SJCRH30 (cell line): ENCODE measurements at regions not wholly inside any gene's neighbourhood (a gene's known extent, or its start where the extent isn't known, plus 50 kb on each side); places are given as distances from the start of the nearest gene placed in this dataset.

ENCODE experiments used
- DNase-seq, 2 experiments: peaks; one replicate each; pipeline ENCODE4 v3.0.0-alpha.2; 2015 to 2020
- H3K27ac ChIP-seq: fragments of 250-450 bp; sonication (Bioruptor Pico); 2 replicates; pipeline ENCODE4 v1.5.1; 2020; ENCODE audit warnings: mild to moderate bottlenecking, moderate library complexity
- H3K27me3 ChIP-seq: fragments of 250-450 bp; sonication (Bioruptor Pico); 2 replicates; pipeline ENCODE4 v1.5.1; 2020; ENCODE audit warnings: mild to moderate bottlenecking, moderate library complexity
- H3K36me3 ChIP-seq: fragments of 250-450 bp; sonication (Bioruptor Pico); 2 replicates; pipeline ENCODE4 v1.5.1; 2020; ENCODE audit warnings: mild to moderate bottlenecking, moderate library complexity
- H3K4me1 ChIP-seq: fragments of 250-450 bp; sonication (Bioruptor Pico); 2 replicates; pipeline ENCODE4 v1.5.1; 2020; ENCODE audit warnings: mild to moderate bottlenecking, moderate library complexity
- H3K4me3 ChIP-seq: fragments of 250-450 bp; sonication (Bioruptor Pico); 2 replicates; pipeline ENCODE4 v1.5.1; 2020; ENCODE audit warnings: mild to moderate bottlenecking, moderate library complexity
- H3K9me3 ChIP-seq: fragments of 250-450 bp; sonication (Bioruptor Pico); replicated peaks from 2 replicates; pipeline ENCODE4 v1.5.1; 2020; ENCODE audit warnings: mild to moderate bottlenecking, moderate library complexity

GRCh38 chr4:73001885-73002284 lies 67.6 kb downstream of the COX18 start:
- Histone ChIP-seq H3K4me3 (no peak overlapping the region), H3K27ac (no peak overlapping the region), H3K9me3 (no peaks in the 10 kb centered on the region; the same call in 1 of the 2 replicates), H3K27me3 (no peaks in the 10 kb centered on the region), H3K36me3 (no peaks in the 10 kb centered on the region), H3K4me1 (peaks cover 14% of the 10 kb centered on the region)
- DNase-seq: no peak

- no peak overlapping the region for H3K27ac ChIP-seq
- no peaks in the 10 kb centered on the region for H3K36me3 ChIP-seq
- peak; percentile 43 for DNase-seq
- no peak overlapping the region for H3K4me3 ChIP-seq
- peaks cover 11% of the 10 kb centered on the region for H3K4me1 ChIP-seq
- no peaks in the 10 kb centered on the region for H3K27me3 ChIP-seq
- H3K9me3 ChIP-seq: peaks cover 3% of the 10 kb centered on the region
Observed at GRCh38 chr4:72997409-72997808, 72.1 kb downstream of the COX18 start.

- H3K27me3 ChIP-seq: no peaks in the 10 kb centered on the region
- H3K4me1 ChIP-seq: peaks cover 4% of the 10 kb centered on the region; the same call in 1 of the 2 replicates
- no peak overlapping the region for H3K4me3 ChIP-seq
- DNase-seq: no peak
- no peak overlapping the region for H3K27ac ChIP-seq
- H3K9me3 ChIP-seq: peaks cover 3% of the 10 kb centered on the region
- H3K36me3 ChIP-seq: no peaks in the 10 kb centered on the region
Observed at GRCh38 chr4:72994670-72995069, 74.8 kb downstream of the COX18 start.

- Histone ChIP-seq H3K4me3 (no peak overlapping the region), H3K9me3 (peaks cover 3% of the 10 kb centered on the region), H3K27ac (no peak overlapping the region), H3K27me3 (no peaks in the 10 kb centered on the region), H3K4me1 (peaks cover 4% of the 10 kb centered on the region; the same call in 1 of the 2 replicates), H3K36me3 (no peaks in the 10 kb centered on the region)
- no peak for DNase-seq
Observed at GRCh38 chr4:72993876-72994275, 75.6 kb downstream of the COX18 start.

GRCh38 chr4:72991873-72992272 lies 77.6 kb downstream of the COX18 start:
- H3K4me3 ChIP-seq: no peak overlapping the region
- no peaks in the 10 kb centered on the region for H3K27me3 ChIP-seq
- peaks cover 3% of the 10 kb centered on the region; the same call in 1 of the 2 replicates for H3K9me3 ChIP-seq
- H3K4me1 ChIP-seq: peaks cover 4% of the 10 kb centered on the region; the same call in 1 of the 2 replicates
- H3K36me3 ChIP-seq: no peaks in the 10 kb centered on the region
- peak in 1 of 2 experiments; percentile 48 for DNase-seq
- no peak overlapping the region for H3K27ac ChIP-seq

- H3K4me1 ChIP-seq: peaks cover 4% of the 10 kb centered on the region; the same call in 1 of the 2 replicates
- no peak for DNase-seq
- H3K36me3 ChIP-seq: no peaks in the 10 kb centered on the region
- H3K4me3 ChIP-seq: no peak overlapping the region
- peaks cover 3% of the 10 kb centered on the region; the same call in 1 of the 2 replicates for H3K9me3 ChIP-seq
- no peaks in the 10 kb centered on the region for H3K27me3 ChIP-seq
- no peak overlapping the region for H3K27ac ChIP-seq
Observed at GRCh38 chr4:72987741-72988729, 81.5 kb downstream of the COX18 start.

DNA sequence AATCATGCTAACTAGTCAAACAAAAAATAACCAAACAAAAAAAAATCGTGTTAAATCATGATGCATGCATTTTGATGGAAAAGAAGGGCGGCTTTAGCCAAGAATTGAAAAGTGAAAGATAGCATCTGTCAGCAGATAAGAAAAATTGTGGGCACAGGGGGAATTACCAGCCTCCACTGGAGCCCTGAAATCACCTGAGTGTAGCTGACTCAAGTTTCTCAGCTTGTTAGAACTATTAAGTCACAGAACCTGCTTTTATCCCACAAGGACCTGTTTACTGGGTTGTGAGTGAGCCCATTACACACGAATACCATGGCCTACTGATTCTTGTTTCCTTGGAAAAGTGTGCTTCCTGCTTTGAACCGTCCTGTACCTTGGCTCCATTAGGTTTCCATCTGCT lies 85.2 kb downstream of the COX18 start:
- Histone ChIP-seq H3K27me3 (no peaks in the 10 kb centered on the region), H3K36me3 (no peaks in the 10 kb centered on the region), H3K4me3 (no peak overlapping the region), H3K9me3 (no peaks in the 10 kb centered on the region), H3K27ac (no peak overlapping the region), H3K4me1 (no peaks in the 10 kb centered on the region)
- no peak for DNase-seq

- no peaks in the 10 kb centered on the region for H3K36me3 ChIP-seq
- DNase-seq: no peak
- no peaks in the 10 kb centered on the region for H3K9me3 ChIP-seq
- no peak overlapping the region for H3K4me3 ChIP-seq
- no peaks in the 10 kb centered on the region for H3K4me1 ChIP-seq
- H3K27me3 ChIP-seq: no peaks in the 10 kb centered on the region
- no peak overlapping the region for H3K27ac ChIP-seq
Observed at GRCh38 chr4:72983709-72984108, 85.8 kb downstream of the COX18 start.

GRCh38 chr4:72977936-72978485 lies 91.5 kb downstream of the COX18 start:
- peaks cover 21% of the 10 kb centered on the region for H3K4me1 ChIP-seq
- H3K36me3 ChIP-seq: no peaks in the 10 kb centered on the region
- H3K27ac ChIP-seq: no peak overlapping the region
- DNase-seq: peak in 1 of 2 experiments; percentile 28
- no peaks in the 10 kb centered on the region for H3K27me3 ChIP-seq
- H3K4me3 ChIP-seq: no peak overlapping the region
- H3K9me3 ChIP-seq: no peaks in the 10 kb centered on the region

GRCh38 chr4:72975488-72975784 lies 94.1 kb downstream of the COX18 start:
- Histone ChIP-seq H3K27ac (no peak overlapping the region), H3K4me1 (peaks cover 26% of the 10 kb centered on the region)
- no peak for DNase-seq

DNA sequence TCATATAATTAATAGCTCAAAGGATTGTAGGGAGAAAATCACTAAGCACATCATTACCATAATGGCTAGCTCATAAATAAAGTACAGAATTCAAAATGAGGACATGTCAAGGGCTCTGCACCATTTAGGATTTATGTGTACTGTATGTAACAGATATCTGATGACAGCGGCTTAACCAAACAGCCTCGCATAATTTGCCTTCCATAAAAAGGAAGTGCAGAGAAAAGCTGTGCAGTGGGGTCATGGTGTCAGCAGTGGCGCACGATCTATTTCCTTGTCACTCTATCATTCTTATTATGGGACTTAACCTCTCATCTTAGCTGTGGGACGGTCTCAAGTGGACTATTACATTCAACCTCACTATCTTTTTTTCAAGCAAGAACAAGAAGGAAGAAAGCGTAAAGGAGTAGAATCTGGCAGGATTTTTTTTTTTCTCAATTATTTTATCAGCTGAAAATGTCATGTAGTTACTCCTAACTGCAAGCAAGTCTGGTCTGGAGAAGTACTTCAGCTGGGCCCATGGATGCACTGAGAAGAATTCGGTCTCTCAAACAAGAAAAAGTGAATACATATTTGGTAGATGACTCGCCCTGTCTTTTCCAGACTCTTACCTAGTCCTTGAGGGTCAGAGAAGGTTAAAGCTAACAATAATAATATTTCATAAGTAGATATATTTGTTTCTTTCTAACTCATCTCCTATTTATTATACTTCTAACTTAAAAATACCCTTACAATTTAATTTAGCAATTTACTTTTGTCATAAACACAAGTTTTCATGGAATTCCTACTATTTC lies 94.6 kb downstream of the COX18 start:
- no peak overlapping the region for H3K27ac ChIP-seq
- H3K4me1 ChIP-seq: peaks cover 32% of the 10 kb centered on the region
- no peak overlapping the region for H3K4me3 ChIP-seq
- no peaks in the 10 kb centered on the region for H3K9me3 ChIP-seq
- no peaks in the 10 kb centered on the region for H3K36me3 ChIP-seq
- no peak for DNase-seq
- no peaks in the 10 kb centered on the region for H3K27me3 ChIP-seq

More at GRCh38 chr4:72975488-72975784, 94.1 kb downstream of the COX18 start:
- Histone ChIP-seq H3K4me3 (no peak overlapping the region), H3K9me3 (no peaks in the 10 kb centered on the region), H3K36me3 (no peaks in the 10 kb centered on the region), H3K27me3 (no peaks in the 10 kb centered on the region)

GRCh38 chr4:72971572-72971971 lies 97.9 kb downstream of the COX18 start:
- Histone ChIP-seq H3K36me3 (no peaks in the 10 kb centered on the region), H3K27ac (no peak overlapping the region; the same call in 1 of the 2 replicates), H3K27me3 (no peaks in the 10 kb centered on the region), H3K9me3 (no peaks in the 10 kb centered on the region), H3K4me3 (no peak overlapping the region), H3K4me1 (peaks cover 30% of the 10 kb centered on the region)
- DNase-seq: peak; percentile 31 to 43

DNA sequence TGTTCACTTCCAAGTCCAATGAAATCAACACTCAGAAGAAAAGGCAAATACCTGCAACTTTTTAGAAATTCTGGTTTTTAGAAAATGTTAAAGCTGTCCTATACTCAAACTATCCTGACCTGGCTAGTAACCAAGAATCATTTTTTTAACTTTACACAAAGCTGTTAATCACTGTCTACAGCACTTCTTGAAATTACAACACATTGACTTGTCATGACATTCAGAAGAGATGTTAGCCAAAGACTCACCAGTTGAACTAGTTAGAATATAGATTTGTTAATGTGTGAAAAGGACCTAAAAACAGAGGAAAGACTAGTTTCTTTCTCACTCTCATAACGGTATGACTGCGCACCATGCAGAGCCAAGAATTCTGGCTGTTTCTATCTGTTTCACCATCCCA lies 98.8 kb downstream of the COX18 start:
- H3K9me3 ChIP-seq: no peaks in the 10 kb centered on the region
- no peak overlapping the region for H3K4me3 ChIP-seq
- H3K27ac ChIP-seq: no peak overlapping the region
- H3K36me3 ChIP-seq: no peaks in the 10 kb centered on the region
- no peak for DNase-seq
- H3K4me1 ChIP-seq: peaks cover 30% of the 10 kb centered on the region
- no peaks in the 10 kb centered on the region for H3K27me3 ChIP-seq

DNA sequence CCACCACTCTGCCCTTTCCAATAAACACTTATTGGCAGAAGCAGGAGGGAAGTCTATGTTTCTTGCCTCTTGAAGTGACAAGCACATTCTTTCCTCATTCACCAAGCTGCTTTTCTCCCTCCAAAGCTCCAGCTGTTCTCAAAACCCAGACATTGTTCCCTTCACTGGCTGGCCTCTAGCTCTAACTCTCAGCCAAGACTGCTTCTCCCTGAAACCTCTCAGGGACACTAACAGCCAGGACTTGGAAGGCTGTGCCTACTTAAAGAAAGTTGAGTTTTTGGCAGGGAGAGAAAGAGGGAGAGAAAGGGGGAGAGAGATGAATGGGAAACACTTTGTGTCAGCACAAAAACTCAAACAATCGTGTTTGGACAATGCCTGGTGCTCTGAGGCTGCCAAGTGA lies 99.5 kb downstream of the COX18 start:
- no peaks in the 10 kb centered on the region for H3K36me3 ChIP-seq
- no peak overlapping the region for H3K4me3 ChIP-seq
- H3K27me3 ChIP-seq: no peaks in the 10 kb centered on the region
- H3K9me3 ChIP-seq: no peaks in the 10 kb centered on the region
- peak overlapping the region; percentile 43 for H3K27ac ChIP-seq
- peak; percentile 35 to 63 for DNase-seq
- H3K4me1 ChIP-seq: peaks cover 22% of the 10 kb centered on the region

- no peaks in the 10 kb centered on the region for H3K27me3 ChIP-seq
- DNase-seq: no peak
Observed at GRCh38 chr4:72966652-72967051, 102.9 kb downstream of the COX18 start.

More at GRCh38 chr4:72966652-72967051, 102.9 kb downstream of the COX18 start:
- H3K9me3 ChIP-seq: peaks cover 4% of the 10 kb centered on the region; the same call in 1 of the 2 replicates
- no peak overlapping the region for H3K27ac ChIP-seq
- H3K4me3 ChIP-seq: no peak overlapping the region
- peaks cover 18% of the 10 kb centered on the region for H3K4me1 ChIP-seq
- no peaks in the 10 kb centered on the region for H3K36me3 ChIP-seq
